ENCODE measurements at regions not wholly inside any gene's neighbourhood (a gene's known extent, or its start where the extent isn't known, plus 50 kb on each side); places are given as distances from the start of the nearest gene placed in this dataset.

- no peak for DNase-seq
- Mint-ChIP-seq H3K27ac (no peak overlapping the region), H3K27me3 (peaks cover 4 to 15% of the 10 kb centered on the region in 2 donors), H3K4me3 (no peak overlapping the region), H3K36me3 (no peaks in the 10 kb centered on the region), H3K9me3 (no peaks in the 10 kb centered on the region), H3K4me1 (no peaks in the 10 kb centered on the region)
- ATAC-seq (replicated peaks), result no peak
Measured at GRCh38 chr2:176388861-176389260, 119.6 kb downstream of the MTX2 start.

- Mint-ChIP-seq H3K4me1 (no peaks in the 10 kb centered on the region), H3K4me3 (no peak overlapping the region), H3K27ac (no peak overlapping the region), H3K27me3 (peaks cover 9 to 15% of the 10 kb centered on the region in 2 donors), H3K36me3 (no peaks in the 10 kb centered on the region), H3K9me3 (no peaks in the 10 kb centered on the region)
- ATAC-seq (replicated peaks) (no peak), DNase-seq (no peak)
Measured at GRCh38 chr2:176390276-176391147, 121.3 kb downstream of the MTX2 start.

- Mint-ChIP-seq H3K9me3 (no peaks in the 10 kb centered on the region), H3K4me1 (no peaks in the 10 kb centered on the region), H3K4me3 (no peak overlapping the region), H3K27me3 (peaks cover 9 to 19% of the 10 kb centered on the region in 2 donors), H3K36me3 (no peaks in the 10 kb centered on the region), H3K27ac (no peak overlapping the region)
- DNase-seq (no peak), ATAC-seq (replicated peaks) (no peak)
Measured at GRCh38 chr2:176391148-176391419, 121.8 kb downstream of the MTX2 start.

- no peaks in the 10 kb centered on the region for H3K9me3 Mint-ChIP-seq
- no peak overlapping the region for H3K4me3 Mint-ChIP-seq
- no peaks in the 10 kb centered on the region for H3K4me1 Mint-ChIP-seq
- H3K36me3 Mint-ChIP-seq, result no peaks in the 10 kb centered on the region
- no peak overlapping the region for H3K27ac Mint-ChIP-seq
- peaks cover 18 to 26% of the 10 kb centered on the region in 2 donors for H3K27me3 Mint-ChIP-seq
- DNase-seq, result no peak
- ATAC-seq (replicated peaks), result no peak
Measured at GRCh38 chr2:176392249-176392648, 123.0 kb downstream of the MTX2 start.

- Mint-ChIP-seq H3K27ac (no peak overlapping the region), H3K4me1 (no peaks in the 10 kb centered on the region), H3K9me3 (no peaks in the 10 kb centered on the region), H3K4me3 (no peak overlapping the region), H3K27me3 (peaks cover 18 to 23% of the 10 kb centered on the region in 2 donors), H3K36me3 (no peaks in the 10 kb centered on the region)
- ATAC-seq (replicated peaks) (no peak), DNase-seq (no peak)
Measured at GRCh38 chr2:176392744-176393414, 123.6 kb downstream of the MTX2 start.

GRCh38 chr2:176395273-176395854, 126.1 kb downstream of the MTX2 start:
- H3K4me1 Mint-ChIP-seq, result no peaks in the 10 kb centered on the region
- H3K4me3 Mint-ChIP-seq, result no peak overlapping the region
- no peak for ATAC-seq (replicated peaks)
- H3K36me3 Mint-ChIP-seq, result no peaks in the 10 kb centered on the region
- H3K9me3 Mint-ChIP-seq, result no peaks in the 10 kb centered on the region
- H3K27ac Mint-ChIP-seq, result no peak overlapping the region
- H3K27me3 Mint-ChIP-seq, result peaks cover 14 to 15% of the 10 kb centered on the region in 2 donors
- DNase-seq, result no peak

- H3K36me3 Mint-ChIP-seq, result no peaks in the 10 kb centered on the region
- no peak overlapping the region for H3K27ac Mint-ChIP-seq
- ATAC-seq (replicated peaks) (no peak), DNase-seq (no peak)
- H3K4me3 Mint-ChIP-seq, result no peak overlapping the region
- peaks cover 14 to 15% of the 10 kb centered on the region in 2 donors for H3K27me3 Mint-ChIP-seq
- no peaks in the 10 kb centered on the region for H3K9me3 Mint-ChIP-seq
- no peaks in the 10 kb centered on the region for H3K4me1 Mint-ChIP-seq
Measured at GRCh38 chr2:176398243-176399073, 129.2 kb downstream of the MTX2 start.

GRCh38 chr2:176399074-176399598, 129.9 kb downstream of the MTX2 start:
- Mint-ChIP-seq H3K4me1 (no peaks in the 10 kb centered on the region), H3K27me3 (peaks cover 14 to 15% of the 10 kb centered on the region in 2 donors), H3K27ac (no peak overlapping the region), H3K36me3 (no peaks in the 10 kb centered on the region), H3K4me3 (no peak overlapping the region), H3K9me3 (no peaks in the 10 kb centered on the region)
- ATAC-seq (replicated peaks) (no peak), DNase-seq (no peak)

GRCh38 chr2:176405477-176405876, 136.2 kb downstream of the MTX2 start:
- H3K27me3 Mint-ChIP-seq, result peaks cover 4 to 11% of the 10 kb centered on the region in 2 donors
- H3K36me3 Mint-ChIP-seq, result no peaks in the 10 kb centered on the region
- no peak overlapping the region for H3K27ac Mint-ChIP-seq
- no peaks in the 10 kb centered on the region for H3K9me3 Mint-ChIP-seq
- DNase-seq (no peak), ATAC-seq (replicated peaks) (no peak)
- no peak overlapping the region for H3K4me3 Mint-ChIP-seq
- H3K4me1 Mint-ChIP-seq, result no peaks in the 10 kb centered on the region

GRCh38 chr2:176407706-176408105, 138.5 kb downstream of the MTX2 start:
- Mint-ChIP-seq H3K27me3 (peaks cover 4 to 12% of the 10 kb centered on the region in 2 donors), H3K9me3 (no peaks in the 10 kb centered on the region), H3K4me3 (no peak overlapping the region)

GRCh38 chr2:176409671-176410070, 140.4 kb downstream of the MTX2 start:
- Mint-ChIP-seq H3K9me3 (no peaks in the 10 kb centered on the region), H3K4me3 (no peak overlapping the region), H3K4me1 (no peaks in the 10 kb centered on the region), H3K36me3 (no peaks in the 10 kb centered on the region), H3K27ac (no peak overlapping the region), H3K27me3 (peaks cover 12 to 13% of the 10 kb centered on the region in 2 donors)
- ATAC-seq (replicated peaks) (no peak), DNase-seq (no peak)

More at GRCh38 chr2:176407706-176408105, 138.5 kb downstream of the MTX2 start:
- Mint-ChIP-seq H3K36me3 (no peaks in the 10 kb centered on the region), H3K4me1 (no peaks in the 10 kb centered on the region), H3K27ac (no peak overlapping the region)
- ATAC-seq (replicated peaks) (no peak), DNase-seq (no peak)

- no peak overlapping the region for H3K27ac Mint-ChIP-seq
- H3K4me3 Mint-ChIP-seq, result no peak overlapping the region
- H3K27me3 Mint-ChIP-seq, result peaks cover 18 to 24% of the 10 kb centered on the region in 2 donors
- H3K36me3 Mint-ChIP-seq, result no peaks in the 10 kb centered on the region
- ATAC-seq (replicated peaks) (no peak), DNase-seq (no peak)
- H3K4me1 Mint-ChIP-seq, result no peaks in the 10 kb centered on the region
- H3K9me3 Mint-ChIP-seq, result no peaks in the 10 kb centered on the region
Measured at GRCh38 chr2:176412136-176412535, 142.9 kb downstream of the MTX2 start.

- H3K27me3 Mint-ChIP-seq, result peaks cover 14 to 19% of the 10 kb centered on the region in 2 donors
- ATAC-seq (replicated peaks) (no peak), DNase-seq (no peak)
- H3K9me3 Mint-ChIP-seq, result no peaks in the 10 kb centered on the region
- H3K4me3 Mint-ChIP-seq, result no peak overlapping the region
- no peaks in the 10 kb centered on the region for H3K36me3 Mint-ChIP-seq
- no peaks in the 10 kb centered on the region for H3K4me1 Mint-ChIP-seq
- no peak overlapping the region for H3K27ac Mint-ChIP-seq
Measured at GRCh38 chr2:176413786-176414185, 144.5 kb downstream of the MTX2 start.

- no peaks in the 10 kb centered on the region for H3K4me1 Mint-ChIP-seq
- no peaks in the 10 kb centered on the region for H3K36me3 Mint-ChIP-seq
- H3K27me3 Mint-ChIP-seq, result peaks cover 14 to 23% of the 10 kb centered on the region in 2 donors
- no peaks in the 10 kb centered on the region for H3K9me3 Mint-ChIP-seq
- no peak overlapping the region for H3K4me3 Mint-ChIP-seq
- H3K27ac Mint-ChIP-seq, result no peak overlapping the region
- DNase-seq (no peak), ATAC-seq (replicated peaks) (no peak)
Measured at GRCh38 chr2:176414641-176415040, 145.4 kb downstream of the MTX2 start.
